CD4-positive, alpha-beta T cell treated with Interleukin-10 for 1 hour (primary cell): ENCODE measurements at regions not wholly inside any gene's neighbourhood (a gene's known extent, or its start where the extent isn't known, plus 50 kb on each side); places are given as distances from the start of the nearest gene placed in this dataset.
"Not testable (repeated sequence)": the region's sequence is repeated elsewhere in the genome, so short reads cannot be mapped to it uniquely, and the experiment has no call there.

Experiments used
- DNase-seq: peaks from one replicate; pipeline ENCODE4 v3.0.0-alpha.2; 2020

- no peak for DNase-seq
These were observed 1413.2 kb downstream of the LRFN5 start for GRCh38 chr14:43019826-43020225.

- no peak for DNase-seq
These were observed 1407.7 kb downstream of the LRFN5 start for GRCh38 chr14:43014338-43014737.

DNA sequence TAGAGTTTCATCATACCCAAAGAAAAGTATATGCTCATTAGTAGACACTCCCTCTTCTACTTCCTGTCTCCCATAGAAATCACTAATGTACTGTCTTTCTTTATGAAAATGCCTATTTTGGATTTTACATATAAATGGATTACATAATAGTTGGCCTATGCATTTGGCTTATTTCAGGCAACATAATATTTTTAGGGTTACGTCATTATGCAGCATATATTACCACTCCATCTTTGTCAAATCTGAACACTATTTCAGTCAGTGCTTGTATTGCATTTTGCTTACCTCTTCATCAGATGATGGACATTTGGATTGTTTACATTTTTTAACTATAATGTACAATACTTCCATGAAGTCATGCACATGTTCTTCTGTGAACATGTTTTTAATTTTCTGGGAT, 1406.1 kb downstream of the LRFN5 start:
- no peak for DNase-seq

GRCh38 chr14:43005807-43006206, 1399.1 kb downstream of the LRFN5 start:
- DNase-seq = no peak

DNA sequence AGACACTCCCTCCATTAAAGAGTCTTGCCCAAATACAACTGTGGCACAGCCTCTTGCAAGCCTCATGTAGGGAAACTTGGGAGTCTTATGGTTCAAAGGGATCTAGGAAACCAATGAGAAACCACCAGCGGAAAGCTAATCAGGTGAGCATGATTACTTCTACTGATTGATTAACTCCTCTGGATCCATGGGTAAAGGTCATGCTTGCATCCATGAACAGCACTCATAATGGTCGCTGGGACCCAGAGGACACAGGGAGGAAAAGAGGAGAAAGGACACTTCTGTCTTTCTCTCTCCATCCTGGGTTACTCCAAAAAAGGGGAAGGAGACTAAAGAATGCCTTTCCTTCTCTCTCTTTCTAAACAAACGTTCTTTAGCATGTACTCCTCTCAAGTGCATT, 1397.2 kb downstream of the LRFN5 start:
- DNase-seq = no peak

GRCh38 chr14:43001731-43002130, 1395.1 kb downstream of the LRFN5 start:
- no peak for DNase-seq

GRCh38 chr14:42994051-42994736, 1387.5 kb downstream of the LRFN5 start:
- no peak for DNase-seq

GRCh38 chr14:42992930-42993329, 1386.3 kb downstream of the LRFN5 start:
- no peak for DNase-seq

- no peak for DNase-seq
These were observed 1373.7 kb downstream of the LRFN5 start for GRCh38 chr14:42980419-42980818.

GRCh38 chr14:42973171-42973570, 1366.5 kb downstream of the LRFN5 start:
- DNase-seq = not testable (repeated sequence)

DNA sequence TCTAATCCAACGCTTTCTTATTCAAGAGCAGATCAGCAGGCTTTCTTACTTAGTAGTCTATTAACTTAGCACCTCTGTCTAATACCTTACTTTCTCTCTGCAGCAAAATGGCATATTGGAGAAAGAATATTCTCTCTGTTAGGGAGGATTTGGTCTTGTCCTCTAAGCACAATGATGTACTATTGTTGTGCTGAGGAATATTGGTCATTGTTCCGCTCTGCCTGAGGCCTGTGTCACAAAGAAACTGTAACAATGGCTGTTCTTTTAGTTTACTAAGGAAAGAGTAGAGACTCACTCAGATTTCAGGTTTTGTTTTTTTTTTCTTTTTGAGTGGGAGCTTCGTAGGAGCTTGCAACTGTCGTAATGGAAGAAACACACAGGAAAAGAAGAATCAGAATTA, 1358.8 kb downstream of the LRFN5 start:
- no peak for DNase-seq

DNA sequence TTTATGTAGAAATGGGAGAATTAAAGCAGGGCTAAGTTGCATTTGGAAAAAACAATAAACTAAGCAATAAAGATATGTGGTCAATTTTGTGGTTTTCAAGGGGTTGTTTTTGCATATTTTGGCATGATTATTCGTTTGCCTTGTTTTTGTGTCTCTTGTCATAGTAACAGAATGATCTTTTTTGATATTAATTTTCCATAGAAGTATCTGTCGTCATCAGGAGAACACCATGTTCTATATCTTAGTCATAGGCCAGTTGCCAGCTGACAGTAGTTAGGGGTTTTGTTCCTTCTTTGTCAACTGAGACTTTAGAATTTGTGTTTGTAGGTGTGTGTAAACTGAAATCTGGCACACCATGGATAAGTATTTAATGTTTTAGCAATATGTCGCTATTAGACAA, 1354.8 kb downstream of the LRFN5 start:
- no peak for DNase-seq

DNA sequence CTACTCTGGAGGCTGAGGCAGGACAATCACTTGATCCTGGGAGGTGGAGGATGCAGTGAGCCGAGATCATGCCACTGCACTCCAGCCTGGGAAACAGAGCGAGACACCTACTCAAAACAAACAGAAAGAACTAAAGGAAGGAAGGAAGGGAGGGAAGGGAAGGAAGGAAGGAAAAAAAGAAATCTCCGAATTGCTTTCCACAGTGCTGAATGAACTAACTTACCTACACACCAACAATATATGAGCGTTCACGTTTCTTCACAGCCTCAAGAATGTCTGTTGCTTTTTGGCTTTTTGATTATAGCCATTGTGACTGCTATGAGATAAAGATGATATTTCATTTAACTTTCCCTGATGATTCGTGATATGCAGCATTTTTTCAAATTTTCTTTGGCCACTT, 1343.7 kb downstream of the LRFN5 start:
- DNase-seq = no peak

DNA sequence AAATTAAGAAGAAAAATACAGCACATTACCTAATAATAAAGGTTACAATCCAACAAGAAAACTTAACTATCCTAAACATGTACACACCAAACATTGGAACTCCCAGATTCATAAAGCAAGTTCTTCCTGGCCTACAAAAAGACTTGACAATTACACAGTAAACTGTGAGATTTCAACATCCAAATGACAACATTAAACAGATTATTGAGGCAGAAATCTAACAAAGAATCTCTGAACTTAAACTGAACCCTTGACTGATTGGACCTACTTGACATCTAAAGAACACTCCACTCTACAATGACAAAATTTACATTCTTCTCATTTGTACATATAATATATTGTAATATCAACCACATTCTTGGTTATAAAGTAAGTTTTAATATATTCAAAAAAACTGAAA, 1341.3 kb downstream of the LRFN5 start:
- no peak for DNase-seq

GRCh38 chr14:42944284-42944683, 1337.6 kb downstream of the LRFN5 start:
- no peak for DNase-seq

- DNase-seq = no peak
These were observed 1324.6 kb downstream of the LRFN5 start for GRCh38 chr14:42931308-42931707.

GRCh38 chr14:42929806-42930480, 1323.3 kb downstream of the LRFN5 start:
- DNase-seq = no peak

DNA sequence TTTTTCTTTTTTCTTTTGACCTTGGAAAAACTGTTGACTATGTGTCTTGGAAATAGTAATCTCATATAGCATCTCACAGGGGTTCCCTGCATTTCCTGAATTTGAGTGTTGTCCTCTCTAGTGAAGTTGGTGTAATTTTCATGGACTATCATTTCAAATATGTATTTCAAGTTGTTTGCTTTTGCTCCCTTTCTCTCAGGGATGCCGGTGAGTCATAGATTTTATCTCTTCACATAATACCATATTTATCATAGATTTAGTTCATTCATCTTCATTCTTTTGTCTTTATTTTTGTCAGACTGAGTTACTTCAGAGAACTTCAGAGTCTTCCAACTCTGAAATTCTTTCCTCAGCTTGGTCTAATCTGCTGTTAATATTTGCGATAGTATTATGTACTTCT, 1320.6 kb downstream of the LRFN5 start:
- no peak for DNase-seq

- no peak for DNase-seq
These were observed 1315.2 kb downstream of the LRFN5 start for GRCh38 chr14:42921901-42922300.

DNA sequence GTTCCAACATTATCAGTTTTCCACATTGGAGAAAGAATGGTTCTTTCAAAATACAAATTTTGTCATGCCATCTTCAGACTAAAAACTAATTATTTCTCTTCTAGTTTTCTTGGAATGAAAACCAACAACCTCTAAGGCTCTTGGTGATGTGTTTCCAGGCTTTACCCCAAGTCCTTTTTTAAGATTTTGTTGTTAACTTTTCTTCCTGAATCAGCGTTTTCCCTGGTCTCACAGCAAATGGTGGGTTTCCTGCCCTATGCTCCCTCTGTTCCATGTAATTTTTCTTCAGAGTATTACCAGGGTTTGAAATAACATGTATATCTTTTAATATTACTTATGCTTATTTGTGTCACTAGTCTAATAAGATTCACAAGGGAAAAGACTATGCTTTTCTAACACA, 1311.9 kb downstream of the LRFN5 start:
- DNase-seq = no peak

DNA sequence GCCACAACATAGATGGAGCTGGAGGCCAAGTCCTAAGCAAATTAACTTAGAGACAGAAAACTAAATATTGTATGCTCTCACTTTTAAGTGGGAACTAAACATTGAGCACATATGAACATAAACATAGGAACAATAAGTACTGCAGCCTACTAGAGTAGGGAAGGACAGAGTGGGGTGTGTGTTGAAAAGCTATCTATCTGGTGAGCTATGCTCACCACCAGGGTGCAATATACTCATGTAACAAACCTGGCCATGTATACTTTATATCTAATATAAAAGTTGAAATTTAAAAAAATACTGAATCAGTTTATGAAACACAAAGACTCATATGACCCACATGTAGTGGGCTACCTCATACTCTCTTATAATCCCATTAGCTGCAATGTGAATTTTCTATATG, 1305.0 kb downstream of the LRFN5 start:
- no peak for DNase-seq

DNA sequence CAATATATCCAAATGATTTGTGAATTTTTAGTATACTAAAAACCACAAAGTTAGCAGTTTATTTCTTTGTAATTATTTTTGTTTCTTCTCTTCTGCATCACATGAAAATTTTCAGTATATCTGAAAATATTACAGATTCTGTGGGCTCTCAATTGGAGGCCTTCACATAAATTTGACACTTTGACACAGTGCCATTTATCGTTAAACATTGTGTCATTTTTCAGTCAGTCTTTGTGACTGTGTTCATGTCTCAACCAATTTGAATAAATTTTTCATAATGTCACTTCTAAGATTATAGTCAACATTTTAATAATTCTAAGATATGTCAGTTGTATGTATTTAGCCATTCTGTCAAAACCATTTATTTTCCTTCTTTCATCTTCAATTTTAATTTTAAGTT, 1303.0 kb downstream of the LRFN5 start:
- no peak for DNase-seq

- no peak for DNase-seq
These were observed 1286.5 kb downstream of the LRFN5 start for GRCh38 chr14:42893183-42893582.

- DNase-seq = no peak
These were observed 1277.4 kb downstream of the LRFN5 start for GRCh38 chr14:42884100-42884499.

DNA sequence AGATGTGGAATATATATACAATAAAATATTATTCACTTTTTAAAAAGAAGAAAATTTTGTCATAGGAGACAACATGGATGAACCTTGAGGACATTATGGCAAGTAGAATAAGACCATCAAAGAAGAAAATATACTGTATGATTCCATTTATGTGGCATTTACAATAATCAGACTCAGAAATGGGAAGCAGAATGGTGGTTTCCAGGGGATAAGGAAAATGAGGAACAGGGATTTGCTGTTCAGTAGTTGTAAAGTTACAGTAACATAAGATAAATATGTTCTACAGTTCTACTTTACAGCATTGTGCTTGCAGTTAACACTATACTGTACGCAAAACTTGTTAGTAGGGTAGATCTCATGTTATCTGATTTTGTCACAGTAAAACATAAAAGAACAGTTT, 1271.0 kb downstream of the LRFN5 start:
- DNase-seq = no peak
